HG03025 (cell line): ENCODE measurements at regions not wholly inside any gene's neighbourhood (a gene's known extent, or its start where the extent isn't known, plus 50 kb on each side); places are given as distances from the start of the nearest gene placed in this dataset.
"Not testable (repeated sequence)": the region's sequence is repeated elsewhere in the genome, so short reads cannot be mapped to it uniquely, and the experiment has no call there.

Experiments used
- ATAC-seq: cut with Tn5 transposase; IDR thresholded peaks from one replicate; pipeline ENCODE4 v1.9.1; 2021; ENCODE audit warnings: mild to moderate bottlenecking, moderate library complexity; ENCODE audit not compliant: unreplicated experiment, low FRiP score

DNA sequence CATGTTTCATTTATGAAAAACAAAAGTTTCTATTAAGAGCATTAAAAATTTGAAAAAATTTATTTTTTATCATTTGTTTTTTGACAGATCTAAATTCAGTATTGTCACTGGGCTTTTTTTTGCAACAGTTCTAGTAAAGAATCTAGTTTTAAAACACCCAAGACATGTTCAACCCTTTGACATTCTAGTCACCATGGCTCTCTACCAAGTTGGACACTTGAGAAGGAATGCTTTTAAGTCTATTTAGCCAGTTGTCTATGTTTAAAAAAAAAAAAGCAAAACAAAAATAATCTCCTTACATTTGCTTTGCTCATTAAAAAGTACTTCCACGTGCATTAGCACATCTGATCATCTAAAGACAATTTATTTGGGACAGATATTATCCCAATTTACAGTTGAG lies 417.5 kb downstream of the RSL24D1 start:
- ATAC-seq: no peak

DNA sequence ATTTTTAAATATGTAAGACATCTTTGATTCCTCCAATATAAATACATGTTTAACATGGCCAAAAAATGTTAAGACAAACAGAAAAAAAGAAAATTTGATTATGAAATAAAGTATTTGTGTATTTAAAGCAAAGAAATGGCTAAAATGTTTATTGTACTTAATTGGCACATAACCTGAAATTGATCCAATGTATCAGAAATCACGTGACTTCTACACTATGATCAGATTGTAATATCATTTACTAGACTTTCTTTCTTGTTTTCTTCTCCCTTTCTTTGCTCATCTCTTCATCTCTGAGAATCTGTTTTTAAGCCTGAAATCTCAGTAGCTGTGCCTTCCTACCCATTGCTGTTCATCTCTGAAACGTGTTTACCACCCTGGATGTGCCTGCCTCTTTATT lies 420.3 kb downstream of the RSL24D1 start:
- no peak for ATAC-seq

DNA sequence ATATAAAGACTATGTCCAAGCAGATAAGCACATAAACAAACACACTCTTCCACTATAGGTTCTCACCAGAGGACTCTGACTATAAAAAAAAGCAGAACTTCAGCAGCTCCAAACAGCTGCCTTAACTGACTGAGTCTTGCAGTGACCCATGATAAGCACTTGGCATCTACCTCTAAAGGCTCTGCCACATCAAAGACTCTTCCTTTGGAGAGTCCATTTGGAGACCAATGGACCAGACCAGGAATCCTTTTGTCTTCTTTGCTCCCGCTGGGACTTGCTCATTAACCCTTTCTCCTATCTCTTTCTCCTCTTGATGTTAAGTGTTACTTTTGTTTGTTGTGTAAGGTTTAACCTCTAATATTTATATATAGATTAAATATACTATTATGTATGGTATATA lies 424.1 kb downstream of the RSL24D1 start:
- no peak for ATAC-seq

DNA sequence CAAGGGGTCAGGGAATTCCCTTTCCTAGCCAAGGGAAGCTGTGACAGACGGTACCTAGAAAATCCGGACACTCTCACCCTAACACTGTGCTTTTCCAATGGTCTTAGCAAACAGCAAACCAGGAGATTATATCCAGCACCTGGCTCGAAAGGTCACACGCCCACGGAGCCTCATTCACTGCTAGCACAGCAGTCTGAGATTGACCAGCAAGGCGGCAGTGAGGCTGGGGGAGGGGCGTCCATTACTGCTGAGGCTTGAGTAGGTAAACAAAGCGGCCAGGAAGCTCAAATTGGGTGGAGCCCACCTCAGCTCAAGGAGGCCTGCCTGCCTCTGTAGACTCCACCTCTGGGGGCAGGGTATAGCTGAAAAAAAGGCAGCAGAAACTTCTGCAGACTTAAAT lies 447.3 kb downstream of the RSL24D1 start:
- ATAC-seq: not testable (repeated sequence)

DNA sequence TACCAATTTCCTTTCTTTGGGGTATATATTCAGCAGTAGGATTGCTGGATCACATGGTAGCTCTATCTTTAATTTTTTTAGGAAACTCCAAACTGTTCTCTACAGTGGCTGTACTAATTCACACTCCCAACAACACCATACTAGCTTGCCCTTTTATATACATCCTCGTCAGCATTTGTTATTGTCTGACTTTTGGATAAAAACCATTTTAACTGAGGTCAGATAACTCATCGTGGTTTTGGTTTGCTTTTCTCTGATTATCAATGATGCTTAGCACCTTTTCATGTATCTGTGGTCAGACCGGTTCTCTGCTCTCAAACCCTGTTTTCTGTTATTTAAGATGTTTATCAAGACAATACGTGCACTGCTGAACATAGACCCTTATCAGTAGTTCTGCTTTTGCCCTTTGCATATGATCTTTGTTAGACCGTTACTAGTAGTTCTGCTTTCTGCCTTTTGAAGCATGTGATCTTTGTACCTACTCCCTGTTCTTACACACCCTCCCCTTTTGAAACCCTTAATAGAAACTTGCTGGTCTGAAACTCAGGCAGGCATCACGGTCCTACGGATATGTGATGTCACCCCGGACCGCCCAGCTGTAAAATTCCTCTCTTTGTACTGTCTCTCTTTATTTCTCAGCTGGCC lies 474.3 kb downstream of the RSL24D1 start:
- no peak for ATAC-seq

DNA sequence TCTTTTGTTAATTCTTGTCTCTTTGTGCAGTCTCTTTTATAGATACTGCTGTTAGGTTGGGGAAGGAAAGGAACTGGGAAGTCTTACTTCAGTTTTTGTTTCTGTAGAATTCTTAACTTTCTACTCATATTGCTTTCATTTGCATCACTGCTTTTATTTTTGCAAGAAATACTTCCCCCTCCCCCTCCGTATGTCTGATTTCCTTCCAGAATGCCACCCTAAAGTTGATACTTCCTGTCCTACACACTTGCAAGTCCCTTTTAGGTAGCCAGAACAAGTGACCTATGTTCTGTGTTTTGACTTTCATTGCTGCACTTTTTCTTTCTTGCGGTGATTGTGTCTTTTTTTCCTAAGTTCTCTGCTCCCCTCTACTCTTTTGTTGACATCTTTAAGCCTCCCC lies 477.4 kb downstream of the RSL24D1 start:
- ATAC-seq: no peak

DNA sequence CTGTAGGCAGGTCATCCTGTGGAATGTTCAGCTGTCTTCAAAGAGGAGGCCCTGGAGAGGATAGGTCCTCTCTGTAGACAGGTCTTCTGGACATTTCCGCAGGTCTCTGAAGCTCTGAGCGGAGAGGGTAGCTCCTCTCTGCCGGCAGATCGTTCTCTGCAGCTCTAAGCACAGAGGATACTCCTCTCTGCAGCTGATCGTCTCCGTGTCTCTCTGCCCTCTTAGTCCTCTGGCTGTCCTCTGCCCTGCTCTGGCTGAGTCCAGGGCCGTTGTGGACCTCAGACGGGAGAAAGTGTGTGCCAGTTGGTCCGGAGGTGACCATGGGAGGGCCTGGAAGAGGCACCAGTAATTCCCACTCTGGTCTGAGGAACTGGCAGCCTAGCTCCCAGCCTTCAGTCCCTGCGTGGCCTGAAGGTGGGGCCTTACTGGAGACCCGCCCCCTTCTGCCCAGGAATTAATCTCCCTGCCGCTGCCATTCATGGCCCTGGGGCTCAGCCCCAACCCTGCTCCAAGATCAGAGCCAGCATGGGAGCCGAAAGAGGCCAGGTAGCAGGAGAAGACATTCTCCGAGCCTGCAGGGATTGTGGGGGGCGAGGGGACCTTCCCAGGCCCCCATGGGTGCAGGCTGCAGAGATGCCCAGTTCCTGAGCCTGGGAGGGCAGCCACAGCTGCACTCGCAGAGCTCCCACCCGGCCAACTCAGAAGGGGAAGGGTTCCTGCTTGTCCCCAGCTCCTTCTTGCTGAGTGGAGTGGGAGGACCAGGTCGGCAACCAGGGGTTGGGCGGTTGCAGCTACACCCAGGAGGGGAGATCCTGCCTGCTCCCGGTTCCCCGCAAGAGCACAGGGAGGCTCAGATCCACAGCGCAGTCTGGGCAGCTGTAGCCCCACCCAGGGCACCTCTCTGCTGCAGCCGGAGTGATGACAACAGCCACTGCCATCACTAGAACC lies 488.7 kb downstream of the RSL24D1 start:
- no peak for ATAC-seq

DNA sequence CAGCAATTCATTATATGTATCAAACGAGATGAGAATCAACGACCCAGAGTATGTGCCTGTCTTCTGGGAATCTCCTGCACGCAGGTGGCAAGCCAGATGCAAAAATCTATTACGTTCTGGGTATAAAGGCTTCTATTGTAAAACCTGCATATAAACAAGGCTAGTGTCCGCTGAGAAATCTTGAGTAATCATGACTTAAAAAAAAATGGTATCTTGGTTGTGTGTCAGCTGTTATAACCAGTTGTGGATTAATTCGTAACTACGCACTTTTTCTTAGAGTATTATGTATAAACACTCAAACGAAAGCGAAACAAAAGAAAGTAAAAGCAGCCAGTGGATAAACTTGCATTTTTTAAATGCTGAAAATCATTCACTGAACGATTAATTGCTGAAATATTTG lies 509.1 kb downstream of the RSL24D1 start:
- ATAC-seq: no peak
